TTC549 (cell line): ENCODE measurements at regions not wholly inside any gene's neighbourhood (a gene's known extent, or its start where the extent isn't known, plus 50 kb on each side); places are given as distances from the start of the nearest gene placed in this dataset.
A peak's percentile ranks its signal among the peaks of the same experiment; 100 is the strongest.
"Not testable (repeated sequence)": the region's sequence is repeated elsewhere in the genome, so short reads cannot be mapped to it uniquely, and the experiment has no call there.

Source experiments
- FAIRE-seq: peaks from 2 replicates; lab custom pipeline; 2012; peaks lifted over from hg19 to GRCh38; lab: Jason Lieb, UNC

DNA sequence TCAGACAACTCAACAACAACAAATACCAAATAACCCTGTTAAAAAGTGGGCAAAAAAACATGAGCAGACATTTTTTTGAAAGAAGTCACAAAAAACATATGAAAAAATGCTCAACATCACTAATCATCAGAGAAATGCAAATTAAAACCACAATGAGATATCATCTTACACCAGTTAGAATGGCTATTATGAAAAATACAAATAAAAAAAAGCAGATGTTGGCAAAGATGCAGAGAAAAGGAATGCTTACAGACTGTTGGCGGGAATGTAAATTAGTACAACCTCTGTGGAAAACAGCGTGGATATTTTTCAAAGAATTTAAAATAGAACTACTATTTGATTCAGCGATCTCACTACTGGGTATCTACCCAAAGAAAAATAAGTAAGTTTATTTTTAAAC lies 114.0 kb downstream of the SLC38A4 start:
- FAIRE-seq: no peak

DNA sequence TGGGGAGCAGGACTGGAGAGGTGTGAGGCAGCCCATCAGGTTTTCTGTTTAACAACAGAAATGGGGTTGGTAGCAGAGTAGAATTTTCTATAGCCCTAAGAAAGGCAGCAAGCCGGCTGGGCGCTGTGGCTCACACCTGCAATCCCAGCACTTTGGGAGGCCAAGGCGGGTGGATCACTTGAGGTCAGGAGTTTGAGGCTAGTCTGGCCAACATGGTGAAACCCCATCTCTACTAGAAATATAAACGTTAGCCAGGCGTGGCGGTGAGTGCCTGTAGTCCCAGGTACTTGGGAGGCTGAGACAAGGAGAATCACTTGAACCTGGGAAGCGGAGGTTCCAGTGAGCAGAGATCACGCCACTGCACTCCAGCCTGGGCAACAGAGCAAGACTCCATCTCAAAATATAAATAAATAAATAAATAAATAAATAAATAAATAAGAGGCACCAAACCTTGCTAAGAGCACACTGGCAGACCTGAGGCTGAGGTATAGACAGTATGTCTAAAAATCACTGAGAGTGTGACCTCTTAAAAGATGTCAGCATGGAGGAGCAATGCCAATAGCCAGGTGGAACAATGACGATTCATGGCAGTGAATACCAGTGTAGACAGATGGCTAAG lies 115.6 kb downstream of the SLC38A4 start:
- no peak for FAIRE-seq

DNA sequence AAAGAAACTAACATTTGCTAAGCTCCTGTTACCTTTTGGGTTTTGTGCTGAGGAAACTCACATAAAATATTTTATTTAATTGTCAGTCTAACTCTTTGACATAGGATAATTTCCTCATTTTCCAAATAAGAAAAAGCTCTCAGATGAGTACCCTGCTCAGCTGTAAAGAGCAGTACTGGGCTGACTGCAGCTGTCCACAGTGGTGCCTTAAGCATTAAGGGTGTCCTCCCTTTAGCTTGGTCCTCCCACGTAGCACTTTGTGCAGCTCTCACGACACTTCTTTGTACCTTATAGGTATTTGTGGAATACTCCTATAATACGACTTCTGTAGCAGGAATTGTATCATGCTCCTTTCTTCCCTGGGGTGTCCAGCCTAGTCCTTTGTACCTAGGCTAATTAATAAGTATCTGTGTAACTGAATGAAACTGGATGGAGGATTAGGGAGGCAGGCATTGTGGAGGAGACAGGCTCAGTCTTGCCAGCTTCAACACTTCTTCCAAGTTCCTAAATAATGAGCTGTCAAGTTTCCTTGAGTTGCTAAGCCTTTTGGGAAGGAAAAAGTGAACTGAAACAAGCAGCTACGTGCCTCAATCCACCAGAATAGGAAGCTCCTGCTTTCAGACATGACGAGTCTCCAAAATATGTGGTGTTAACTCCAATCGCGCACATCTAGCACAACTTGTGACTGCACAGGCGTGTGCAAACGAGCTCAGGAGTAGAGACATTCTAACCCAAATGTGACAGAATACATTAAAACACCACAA lies 123.0 kb downstream of the SLC38A4 start:
- FAIRE-seq: no peak

DNA sequence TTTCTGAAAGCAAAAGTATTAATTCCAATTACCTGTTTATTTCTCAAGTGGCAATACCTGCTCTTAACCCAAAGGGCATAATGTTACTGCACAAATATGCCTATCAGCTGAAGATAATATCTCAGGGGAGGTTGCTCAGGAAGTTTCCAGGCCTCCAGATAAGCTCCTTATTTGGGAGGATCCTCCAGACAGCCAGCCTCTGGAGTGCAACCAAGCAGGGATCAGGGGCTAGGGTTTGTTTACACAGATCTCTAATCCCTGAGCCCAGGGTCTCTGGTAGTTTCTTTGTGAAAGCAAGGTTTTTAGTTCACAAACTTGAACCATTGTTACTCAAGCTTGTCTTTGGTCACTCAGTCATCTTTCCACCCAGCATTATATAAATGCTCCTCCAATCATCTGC lies 124.4 kb downstream of the SLC38A4 start:
- no peak for FAIRE-seq

DNA sequence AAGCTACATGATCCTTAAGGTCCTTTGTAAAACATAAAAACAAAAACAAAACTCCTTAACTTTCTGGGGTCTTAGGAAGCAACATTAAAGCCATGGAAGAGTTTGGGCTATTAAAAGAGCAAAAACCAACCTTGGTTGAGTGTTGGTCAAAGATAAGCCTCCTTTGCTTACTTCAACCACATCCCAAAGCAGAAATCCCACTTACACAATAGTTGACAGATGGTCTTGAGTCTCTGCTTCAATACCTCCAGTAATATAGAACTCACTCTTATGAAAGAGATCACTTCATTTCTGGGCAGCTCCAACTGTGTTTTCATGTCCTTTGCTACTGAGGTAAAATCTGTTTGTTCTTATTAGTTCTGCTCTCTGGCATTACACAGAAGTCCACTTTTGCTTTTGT lies 125.8 kb downstream of the SLC38A4 start:
- no peak for FAIRE-seq

DNA sequence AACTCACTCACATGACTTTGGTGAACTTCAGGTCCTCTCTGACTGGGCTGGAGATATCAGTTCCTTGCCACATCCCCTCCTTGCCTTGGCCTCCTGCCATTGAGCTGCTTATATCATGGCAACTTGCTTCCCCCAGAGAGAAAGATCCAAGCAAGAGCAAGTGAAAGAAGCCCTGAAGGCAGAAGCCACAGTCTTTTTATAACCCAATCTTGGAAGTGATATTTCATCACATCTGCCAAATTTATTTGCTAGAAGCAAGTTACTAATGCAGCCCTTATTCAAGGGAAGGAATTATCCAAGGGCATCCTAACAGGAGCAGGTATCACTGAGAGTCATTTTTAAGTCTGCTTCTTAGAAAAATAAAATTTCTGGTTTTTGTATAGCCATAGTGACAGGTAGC lies 127.8 kb downstream of the SLC38A4 start:
- no peak for FAIRE-seq

DNA sequence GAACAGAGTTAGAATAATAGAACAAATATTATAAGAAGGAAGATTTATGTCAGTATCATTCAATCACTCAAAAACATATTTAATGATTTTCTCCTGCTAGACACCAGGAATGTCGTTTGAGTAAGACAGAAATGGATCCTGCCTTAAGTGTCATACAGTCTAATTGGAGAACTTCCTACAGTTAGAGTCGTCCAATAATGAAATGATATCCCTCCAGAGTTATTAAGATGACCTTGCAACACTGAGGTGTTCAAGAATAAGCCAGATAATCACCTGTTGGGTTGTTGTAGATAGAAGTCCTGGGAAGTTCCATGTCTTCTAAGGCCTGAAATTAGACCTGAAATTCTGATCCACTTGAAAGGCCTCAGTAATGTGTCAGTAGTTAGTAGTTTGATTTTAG lies 132.3 kb downstream of the SLC38A4 start:
- no peak for FAIRE-seq

DNA sequence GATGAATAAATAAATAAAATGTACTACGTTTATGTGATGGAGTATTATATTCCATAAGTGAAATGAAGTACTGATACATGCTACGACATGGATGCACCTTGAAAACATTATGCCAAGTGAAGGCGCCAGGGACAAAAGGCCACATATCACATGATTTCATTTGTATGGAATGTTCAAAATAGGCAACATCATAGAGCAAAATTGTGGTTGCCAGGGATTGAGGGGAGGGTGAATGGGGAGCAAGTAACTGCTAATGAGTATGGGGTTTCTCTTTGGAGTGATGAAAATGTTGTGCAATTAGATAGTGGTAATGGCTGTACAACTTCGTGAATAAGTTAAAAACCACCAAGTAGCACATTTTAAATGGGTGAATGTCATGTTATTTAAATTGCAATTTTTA lies 132.8 kb downstream of the SLC38A4 start:
- FAIRE-seq: no peak

DNA sequence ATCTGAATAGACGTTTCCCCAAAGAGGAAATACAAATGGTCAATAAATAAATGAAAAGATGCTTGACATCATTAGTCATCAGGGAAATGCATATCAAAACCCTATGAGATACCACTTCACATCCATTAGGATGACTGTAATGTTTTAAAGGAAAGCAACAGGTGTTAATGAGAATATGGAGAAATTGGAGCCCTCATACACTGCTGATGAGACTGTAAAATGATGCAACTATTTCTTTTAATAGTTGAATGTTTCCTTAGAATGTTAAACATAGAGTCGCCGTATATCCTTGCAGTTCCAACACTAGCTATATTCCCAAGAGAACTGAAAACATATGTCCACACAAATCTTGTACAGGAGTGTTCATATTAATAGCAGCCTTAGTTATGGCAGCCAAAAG lies 133.2 kb downstream of the SLC38A4 start:
- no peak for FAIRE-seq

DNA sequence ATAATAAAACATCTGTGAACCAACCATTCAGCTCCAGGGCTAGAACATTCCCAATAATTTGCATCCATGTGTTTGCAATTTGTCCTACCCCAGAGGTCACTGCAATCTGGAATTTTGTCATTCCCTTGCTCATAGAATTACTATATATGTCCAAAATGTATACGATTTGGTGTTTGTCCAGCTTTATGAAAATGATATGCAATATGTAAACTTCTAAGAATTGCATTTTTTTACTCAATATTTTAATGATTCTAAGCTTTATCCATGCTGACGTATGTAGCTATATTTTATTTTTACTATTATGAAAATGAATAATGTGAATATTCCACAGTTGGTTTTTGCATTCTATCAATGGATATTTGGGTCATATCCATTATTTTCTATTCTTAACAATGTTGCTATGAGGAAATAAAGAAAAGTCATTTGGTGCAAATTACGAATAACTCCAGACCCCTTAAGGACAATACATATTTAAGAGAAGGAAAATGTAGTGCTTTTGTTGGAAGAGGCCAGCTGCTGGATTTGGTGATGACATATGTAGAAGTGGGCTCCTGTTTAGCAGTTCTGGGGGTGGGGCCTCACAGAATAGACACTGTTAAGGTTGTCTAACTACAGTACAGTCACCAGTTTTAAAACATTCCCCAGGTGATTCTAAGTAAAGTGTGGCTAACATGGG lies 139.4 kb downstream of the SLC38A4 start:
- FAIRE-seq: no peak

DNA sequence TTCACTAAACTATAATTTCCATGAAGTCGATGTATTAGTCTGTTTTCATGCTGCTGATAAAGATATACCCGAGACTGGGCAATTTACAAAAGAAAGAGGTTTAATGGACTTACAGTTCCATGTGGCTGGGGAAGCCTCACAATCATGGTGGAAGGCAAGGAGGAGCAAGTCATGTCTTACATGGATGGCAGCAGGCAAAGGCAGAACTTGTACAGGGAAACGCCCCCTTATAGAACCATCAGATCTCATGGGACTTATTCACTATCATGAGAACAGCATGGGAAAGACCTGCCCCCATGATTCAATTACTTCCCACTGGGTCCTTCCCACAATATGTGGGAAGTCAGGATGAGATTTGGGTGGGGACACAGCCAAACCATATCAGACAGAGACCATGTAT lies 141.6 kb downstream of the SLC38A4 start:
- not testable (repeated sequence) for FAIRE-seq

DNA sequence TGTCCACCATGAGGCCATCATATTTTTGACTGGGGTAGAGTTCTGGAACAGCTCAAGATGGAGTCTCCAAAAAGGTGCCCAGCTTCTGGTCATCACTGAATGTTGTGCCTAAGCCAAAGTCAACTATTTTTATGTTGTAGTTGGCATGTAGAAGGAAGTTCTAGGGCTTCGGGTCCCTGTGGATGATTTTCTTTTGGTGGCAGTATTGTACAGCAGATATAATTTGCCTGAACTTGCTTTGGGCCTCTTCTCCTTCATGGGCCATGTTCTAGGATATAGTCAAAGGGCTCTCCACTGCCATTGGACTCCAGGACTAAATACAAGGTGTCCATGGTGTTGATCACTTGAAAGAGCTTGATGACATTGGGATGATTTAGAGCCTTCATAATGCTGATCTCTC lies 143.6 kb downstream of the SLC38A4 start:
- no peak for FAIRE-seq

DNA sequence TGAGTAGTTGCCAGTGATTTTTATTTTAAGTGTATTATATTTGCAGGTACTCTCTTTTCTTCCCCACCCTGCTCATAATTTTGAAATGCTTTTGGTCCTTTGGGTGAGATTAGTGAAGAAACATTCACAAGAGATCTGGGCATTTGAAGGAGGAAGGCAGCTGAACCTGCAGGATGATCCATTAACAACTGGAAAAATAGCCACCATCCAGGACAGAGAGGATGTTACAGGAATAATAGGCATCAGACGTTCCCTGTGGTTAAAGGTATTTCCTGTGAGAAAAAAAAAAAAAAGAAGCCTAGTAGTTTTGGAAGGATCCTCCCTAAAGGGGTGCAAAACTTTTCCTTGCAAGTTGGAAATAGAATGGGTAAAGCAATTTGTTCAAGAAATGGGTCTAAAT lies 145.3 kb downstream of the SLC38A4 start:
- no peak for FAIRE-seq

DNA sequence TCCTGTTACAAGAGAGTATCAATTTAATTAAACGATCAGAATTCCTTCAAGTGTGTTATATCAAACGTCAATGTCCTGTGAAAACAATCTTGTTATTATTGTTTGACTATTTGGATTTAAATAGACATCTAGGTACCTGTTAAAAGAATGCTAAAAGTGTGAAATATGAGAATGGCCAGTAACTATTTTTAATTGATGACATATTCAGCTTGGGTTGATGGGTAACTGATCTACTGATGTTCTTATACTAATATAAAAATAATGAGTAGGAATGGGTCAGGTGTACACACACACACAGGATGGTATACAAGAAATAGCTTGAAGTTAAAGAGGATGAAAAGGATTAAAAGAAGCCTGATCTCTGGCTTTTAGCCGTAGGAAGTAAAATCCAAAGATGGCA lies 146.0 kb downstream of the SLC38A4 start:
- FAIRE-seq: no peak

DNA sequence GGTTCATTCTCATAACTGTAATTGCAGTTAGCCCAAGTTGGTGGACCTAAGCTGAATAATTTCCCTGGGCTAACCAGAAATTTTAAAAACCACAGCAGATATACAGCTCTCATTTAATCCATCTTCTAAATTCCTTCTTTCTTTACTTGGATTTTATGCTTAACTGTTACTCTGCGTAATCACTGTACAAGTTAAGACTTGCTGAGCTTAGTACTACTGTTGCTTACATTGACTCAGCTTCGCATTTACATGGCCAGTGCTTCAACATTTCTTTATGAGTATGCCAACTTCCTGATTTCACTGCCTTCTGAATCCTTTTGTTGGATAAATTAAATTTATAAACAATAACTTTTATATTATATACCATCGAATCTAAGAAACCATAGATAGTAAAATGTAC lies 147.4 kb downstream of the SLC38A4 start:
- peak; percentile 38 for FAIRE-seq

DNA sequence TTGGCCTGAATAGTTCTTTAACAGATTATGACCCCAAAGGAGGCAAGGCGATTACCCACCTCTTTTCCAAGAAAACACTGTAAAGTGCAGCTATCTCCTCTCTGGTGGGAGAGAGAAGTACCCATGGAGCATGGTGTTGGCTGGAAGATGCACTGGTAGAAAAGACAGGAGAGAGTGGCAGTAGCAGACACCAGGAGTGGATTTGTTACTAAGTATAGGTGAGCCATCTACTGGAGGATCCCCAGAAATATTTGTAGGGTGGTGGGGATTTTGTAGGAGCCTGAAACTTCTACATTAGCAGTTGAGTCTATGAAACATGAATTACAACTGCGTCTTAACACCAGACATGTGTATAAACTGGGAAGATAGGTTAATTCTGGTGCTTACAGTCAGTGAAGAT lies 148.0 kb downstream of the SLC38A4 start:
- FAIRE-seq: peak; percentile 40

DNA sequence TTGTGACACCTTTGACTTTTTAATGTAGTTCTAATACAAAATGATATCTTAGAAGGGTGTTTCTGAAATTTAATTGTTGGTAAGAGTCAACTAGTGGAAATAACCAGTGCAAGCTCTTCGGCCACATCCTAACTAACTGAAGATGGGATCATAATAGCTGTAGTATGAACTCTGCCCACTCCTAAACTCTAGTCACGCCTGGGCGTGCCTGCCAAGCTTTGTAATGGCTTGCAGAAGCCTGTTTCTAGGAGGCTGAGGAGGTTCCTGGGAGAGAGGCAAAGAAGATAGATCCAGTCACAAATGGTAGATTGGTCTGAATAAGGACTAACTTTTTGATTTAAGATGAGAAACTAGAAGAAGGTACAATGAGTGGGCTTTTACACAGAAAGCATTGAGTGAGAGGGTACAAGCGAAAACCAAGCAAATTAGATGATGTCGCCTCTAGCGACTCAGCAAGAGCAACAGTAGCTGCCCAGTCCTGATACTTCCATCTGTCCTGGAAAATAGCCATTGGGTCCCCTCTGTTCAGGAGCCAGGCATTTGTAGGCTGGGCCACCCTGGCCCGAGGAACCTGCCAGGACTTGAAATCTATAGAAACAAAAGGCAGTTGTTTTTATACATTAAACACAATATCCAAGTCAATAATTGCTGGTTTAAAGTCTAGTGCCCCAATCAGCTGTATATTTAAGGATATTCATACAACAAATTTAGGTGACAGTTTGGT lies 148.8 kb downstream of the SLC38A4 start:
- no peak for FAIRE-seq

DNA sequence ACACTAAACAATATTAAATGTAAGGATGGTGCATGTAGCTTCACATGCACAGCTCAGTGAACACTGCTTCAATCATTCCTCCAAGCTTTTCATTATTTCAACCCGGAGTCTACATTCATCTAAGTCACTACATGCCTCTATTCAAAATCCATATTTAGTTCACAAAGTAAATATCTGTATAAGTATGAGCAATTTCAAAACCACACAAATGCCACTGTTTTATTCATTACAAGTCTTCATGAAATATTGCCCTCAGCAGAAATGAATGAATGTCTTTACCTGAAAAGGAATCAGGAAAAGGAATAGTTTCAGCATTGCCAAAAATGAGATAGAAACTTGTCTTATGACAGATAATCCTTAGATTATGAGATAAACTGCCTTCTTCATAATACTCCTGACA lies 149.4 kb downstream of the SLC38A4 start:
- no peak for FAIRE-seq

DNA sequence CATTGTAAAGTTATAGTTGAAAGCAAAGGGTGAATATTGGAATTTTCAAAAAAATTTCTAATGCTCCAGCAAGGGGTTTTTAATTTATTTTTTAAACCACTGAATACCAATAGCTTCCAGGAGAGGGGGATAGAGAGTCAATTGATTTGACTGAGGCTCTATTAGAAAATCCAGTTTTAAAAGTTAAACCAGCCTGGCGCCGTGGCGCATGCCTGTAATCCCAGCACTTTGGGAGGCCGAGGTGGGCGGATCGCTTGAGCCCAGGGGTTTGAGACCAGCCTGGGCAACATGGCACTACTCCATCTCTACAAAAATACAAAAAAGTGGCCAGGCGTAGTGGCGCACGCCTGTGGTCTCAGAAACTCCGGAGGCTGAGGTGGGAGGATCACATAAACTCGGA lies 150.1 kb downstream of the SLC38A4 start:
- no peak for FAIRE-seq

DNA sequence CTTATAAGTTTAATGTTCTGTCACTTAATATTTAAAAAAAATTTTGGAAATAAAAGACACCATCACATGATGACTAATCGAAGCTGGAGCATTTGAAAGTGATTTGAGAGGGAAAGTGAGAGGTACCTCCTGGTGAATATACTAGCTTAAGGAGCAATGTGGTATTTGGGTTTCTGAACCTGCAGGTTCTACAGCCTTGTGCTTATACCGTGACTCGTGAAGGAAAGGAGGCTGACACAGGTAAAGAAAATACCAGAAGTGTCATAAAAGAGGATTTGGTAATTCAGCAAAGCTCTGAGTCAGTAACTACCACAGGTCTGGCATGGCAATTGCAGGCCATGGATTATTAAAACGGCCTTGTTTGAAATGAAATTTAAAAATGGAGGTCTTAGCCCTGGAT lies 151.0 kb downstream of the SLC38A4 start:
- no peak for FAIRE-seq

DNA sequence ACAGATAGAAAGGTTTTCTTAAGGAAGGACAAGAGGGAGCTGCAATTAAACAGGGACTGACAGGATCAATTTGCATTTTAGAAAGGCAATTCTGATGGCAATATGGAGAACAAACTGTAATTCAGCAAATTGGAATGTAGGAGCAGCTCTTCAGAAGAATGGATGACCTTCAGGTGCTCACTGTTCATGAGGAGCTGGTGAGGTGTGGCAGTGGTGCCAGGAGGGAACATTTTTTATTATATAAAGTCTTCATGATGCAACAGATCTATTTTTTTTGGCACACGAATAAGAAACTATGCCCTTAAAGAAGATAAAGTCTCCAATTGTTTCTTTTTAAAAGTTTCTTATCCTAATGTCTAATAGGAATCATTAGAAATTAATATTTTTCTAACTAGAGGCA lies 151.7 kb downstream of the SLC38A4 start:
- FAIRE-seq: no peak

DNA sequence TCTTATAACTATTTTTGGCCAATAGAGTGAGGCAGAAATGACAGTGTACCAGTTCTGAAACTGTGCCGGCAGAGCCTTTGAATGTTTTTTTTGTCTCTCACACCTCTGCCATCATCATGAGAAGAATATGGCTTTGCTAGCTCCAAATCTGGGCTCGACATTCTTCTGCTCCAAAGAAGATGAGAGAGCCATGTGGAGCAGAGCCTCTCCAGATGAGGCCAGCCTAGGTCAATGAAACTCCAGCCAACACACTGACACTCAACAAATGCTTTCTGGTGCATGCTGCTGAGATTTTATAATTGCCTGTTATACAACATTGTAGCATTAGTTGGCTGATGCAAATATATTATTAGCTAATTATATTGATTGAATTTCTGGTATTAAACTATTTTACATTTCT lies 154.7 kb downstream of the SLC38A4 start:
- FAIRE-seq: no peak

DNA sequence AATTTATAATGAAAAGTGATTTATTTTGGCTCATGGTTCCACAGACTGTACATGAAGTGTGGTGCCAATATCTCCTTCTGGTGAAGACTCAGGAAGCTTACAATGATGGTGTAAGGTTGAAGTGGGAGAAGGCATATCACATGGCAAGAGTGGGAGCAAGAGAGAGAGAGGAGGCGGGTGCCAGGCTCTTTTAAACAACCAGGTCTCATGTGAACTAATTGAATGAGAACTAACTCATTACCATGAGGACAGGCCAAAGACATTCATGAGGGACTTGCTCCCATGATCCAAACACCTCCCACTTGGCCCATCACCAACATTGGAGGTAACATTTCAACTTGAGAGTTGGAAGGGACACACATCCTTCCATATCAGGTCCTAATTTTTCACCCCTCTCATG lies 155.2 kb downstream of the SLC38A4 start:
- no peak for FAIRE-seq
